Suprapubic skin (tissue), 4 donors: ENCODE measurements at regions not wholly inside any gene's neighbourhood (a gene's known extent, or its start where the extent isn't known, plus 50 kb on each side); places are given as distances from the start of the nearest gene placed in this dataset.

Experiments
- POLR2A ChIP-seq, 2 donors: fragments of 450-650 bp; IDR thresholded peaks; one replicate each; pipeline ENCODE4 v1.6.1; 2017; ENCODE audit warnings: antibody characterized with exemption in 2 of 2, mild to moderate bottlenecking in 2 of 2, moderate library complexity in 2 of 2
- POLR2AphosphoS5 ChIP-seq, 3 donors: sonication (generic); formaldehyde crosslinking; IDR thresholded peaks; one replicate each; pipeline ENCODE4 v1.6.1; 2017; ENCODE audit warnings: antibody characterized with exemption in 3 of 3
- TF ChIP-seq, protein P1 (sequence below), 2 donors: fragments of 200-600 bp in 1 of 2; fragments of 450-650 bp in 1 of 2; sonication (generic) in 1 of 2; IDR thresholded peaks; one replicate each; pipeline ENCODE4 v1.5.1; 2016 to 2019; ENCODE audit warnings: antibody characterized with exemption in 2 of 2, mild to moderate bottlenecking in 1 of 2, moderate library complexity in 1 of 2

DNA sequence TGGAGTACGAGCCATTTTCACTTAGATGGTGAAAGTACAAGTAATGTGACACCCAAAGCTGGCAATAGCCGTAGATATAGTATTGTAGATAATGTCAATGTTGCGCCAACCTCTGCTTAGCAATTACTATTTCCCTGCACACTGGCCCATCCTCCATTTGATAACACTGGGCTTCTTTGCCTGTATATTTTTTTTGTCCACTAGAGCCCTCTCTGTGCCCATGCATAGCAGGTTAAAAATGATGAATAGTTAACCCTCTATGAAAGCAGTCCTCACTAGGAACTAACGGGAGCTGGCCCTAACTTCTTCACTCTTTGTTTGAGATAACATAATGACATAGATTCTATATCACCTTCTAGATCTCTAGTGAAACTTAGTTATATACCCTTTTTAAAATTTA, 416.8 kb downstream of the TUSC1 start:
- TF ChIP-seq, protein P1, sequence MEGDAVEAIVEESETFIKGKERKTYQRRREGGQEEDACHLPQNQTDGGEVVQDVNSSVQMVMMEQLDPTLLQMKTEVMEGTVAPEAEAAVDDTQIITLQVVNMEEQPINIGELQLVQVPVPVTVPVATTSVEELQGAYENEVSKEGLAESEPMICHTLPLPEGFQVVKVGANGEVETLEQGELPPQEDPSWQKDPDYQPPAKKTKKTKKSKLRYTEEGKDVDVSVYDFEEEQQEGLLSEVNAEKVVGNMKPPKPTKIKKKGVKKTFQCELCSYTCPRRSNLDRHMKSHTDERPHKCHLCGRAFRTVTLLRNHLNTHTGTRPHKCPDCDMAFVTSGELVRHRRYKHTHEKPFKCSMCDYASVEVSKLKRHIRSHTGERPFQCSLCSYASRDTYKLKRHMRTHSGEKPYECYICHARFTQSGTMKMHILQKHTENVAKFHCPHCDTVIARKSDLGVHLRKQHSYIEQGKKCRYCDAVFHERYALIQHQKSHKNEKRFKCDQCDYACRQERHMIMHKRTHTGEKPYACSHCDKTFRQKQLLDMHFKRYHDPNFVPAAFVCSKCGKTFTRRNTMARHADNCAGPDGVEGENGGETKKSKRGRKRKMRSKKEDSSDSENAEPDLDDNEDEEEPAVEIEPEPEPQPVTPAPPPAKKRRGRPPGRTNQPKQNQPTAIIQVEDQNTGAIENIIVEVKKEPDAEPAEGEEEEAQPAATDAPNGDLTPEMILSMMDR (IDR thresholded peaks at IDR 0.05) = no peak
- no peak for TF ChIP-seq POLR2A (IDR thresholded peaks at IDR 0.05)
- no peak for TF ChIP-seq POLR2AphosphoS5 (IDR thresholded peaks at IDR 0.05)
